ENCODE measurements at regions not wholly inside any gene's neighbourhood (a gene's known extent, or its start where the extent isn't known, plus 50 kb on each side); places are given as distances from the start of the nearest gene placed in this dataset.

GRCh38 chr9:7387840-7388239 lies 411.7 kb downstream of the DMAC1 start:
- DNase-seq = no peak

GRCh38 chr9:7382304-7382703 lies 417.3 kb downstream of the DMAC1 start:
- no peak for DNase-seq

- DNase-seq = no peak
Measured at GRCh38 chr9:7377489-7377888, 422.1 kb downstream of the DMAC1 start.

DNA sequence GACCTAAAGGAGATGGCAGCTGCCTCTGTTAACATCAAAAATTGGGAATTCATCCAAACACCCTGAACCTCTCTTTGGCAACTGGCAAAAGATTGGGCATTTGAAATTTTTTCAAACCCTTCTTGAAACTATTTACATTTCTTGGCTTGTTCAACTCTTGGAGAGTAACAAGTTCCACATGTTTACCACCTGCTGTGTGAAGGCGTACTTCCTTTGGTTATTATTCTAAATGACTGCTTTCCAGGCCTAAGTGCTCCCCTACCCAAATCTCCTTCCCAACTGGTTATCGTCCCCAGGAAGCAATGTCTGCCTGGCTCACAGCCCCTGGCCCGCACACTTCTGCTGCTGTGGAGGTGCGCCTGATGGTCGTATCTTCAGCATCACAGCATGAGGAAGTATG lies 422.7 kb downstream of the DMAC1 start:
- no peak for DNase-seq

- no peak for DNase-seq
Measured at GRCh38 chr9:7376213-7376612, 423.4 kb downstream of the DMAC1 start.

DNA sequence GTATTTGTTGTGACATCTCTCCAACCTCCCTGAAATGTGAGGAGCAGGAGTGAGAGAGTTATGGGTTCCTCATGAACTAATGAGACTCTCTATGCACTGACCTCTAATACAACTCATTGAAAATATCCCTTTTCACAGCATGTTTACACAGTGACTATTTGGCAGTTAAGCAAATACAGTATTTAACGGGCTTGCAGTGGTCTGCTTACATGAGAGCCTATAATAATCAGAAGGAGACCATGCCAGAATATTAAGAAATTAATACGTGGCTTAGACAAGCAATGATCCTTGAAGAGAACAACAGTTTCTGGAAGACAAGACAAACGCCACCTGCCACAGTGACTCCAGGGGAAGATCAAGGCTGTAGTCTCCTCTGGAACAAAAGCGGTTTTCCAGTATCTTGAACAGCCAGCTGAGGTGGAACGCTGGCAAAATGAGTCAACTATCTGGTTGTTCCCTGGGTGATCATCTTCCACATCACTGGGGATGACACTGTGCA lies 424.5 kb downstream of the DMAC1 start:
- DNase-seq = no peak

- DNase-seq = no peak
Measured at GRCh38 chr9:7370988-7371387, 428.6 kb downstream of the DMAC1 start.

DNA sequence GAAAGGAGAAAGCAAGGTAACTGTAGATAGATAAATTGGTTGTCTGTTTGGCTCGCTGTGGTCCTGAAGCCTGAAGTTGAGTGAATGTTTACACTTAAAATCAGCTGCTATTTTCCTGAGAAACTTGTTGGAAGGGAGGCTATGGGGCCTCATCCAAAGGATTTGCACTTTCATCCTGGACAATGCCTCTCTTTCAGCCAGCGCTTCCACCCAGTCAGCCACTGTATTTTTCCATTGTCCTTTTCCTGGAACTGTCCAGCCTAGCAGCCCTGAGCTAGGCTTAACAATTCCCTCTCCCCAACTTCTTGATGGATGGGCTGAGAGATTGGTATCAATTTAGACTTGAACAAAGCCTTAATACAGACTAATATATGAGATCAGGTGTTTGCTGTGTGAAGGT lies 429.2 kb downstream of the DMAC1 start:
- no peak for DNase-seq

GRCh38 chr9:7369384-7369821 lies 430.2 kb downstream of the DMAC1 start:
- no peak for DNase-seq

DNA sequence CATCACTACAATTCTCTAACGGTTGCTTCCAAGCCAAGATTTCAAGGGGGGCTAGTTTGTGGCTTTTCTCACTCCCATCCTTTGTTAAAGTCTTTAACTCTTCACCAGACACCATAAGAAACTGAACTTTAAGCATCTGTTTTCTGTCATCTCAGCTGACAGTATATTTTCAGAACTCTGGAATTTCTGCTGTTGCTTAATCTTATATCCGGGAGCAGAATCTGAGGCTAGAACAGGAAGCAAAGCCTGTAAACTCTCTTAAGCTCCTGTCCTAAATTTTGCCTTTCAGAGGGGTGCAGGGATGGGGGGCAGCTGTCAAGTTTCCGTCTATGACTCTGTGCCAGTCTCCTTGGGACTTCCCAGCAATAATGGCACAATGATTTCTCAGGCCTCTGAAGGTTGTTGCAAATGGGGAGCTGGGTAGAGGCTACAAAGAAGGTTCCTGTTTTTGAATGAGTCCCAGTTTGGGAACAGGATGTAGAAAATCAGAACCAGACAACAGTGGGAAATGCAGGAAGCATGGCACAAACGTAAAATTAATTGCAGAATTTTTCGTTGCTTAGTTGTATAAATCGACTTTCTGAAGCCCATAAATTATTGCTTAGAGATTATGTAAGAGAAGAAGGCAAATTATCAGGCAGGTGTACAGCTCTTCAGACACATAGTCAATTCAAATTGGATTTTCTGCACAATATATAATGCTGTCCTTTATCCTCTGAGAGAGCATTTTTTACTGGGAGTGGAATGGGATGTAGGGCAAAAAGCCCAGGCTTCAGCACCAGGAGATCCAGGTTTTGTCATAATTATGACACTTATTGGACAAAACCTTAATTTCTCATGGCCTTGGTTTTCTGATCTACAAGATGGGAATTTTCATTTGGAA lies 430.9 kb downstream of the DMAC1 start:
- DNase-seq = no peak

DNA sequence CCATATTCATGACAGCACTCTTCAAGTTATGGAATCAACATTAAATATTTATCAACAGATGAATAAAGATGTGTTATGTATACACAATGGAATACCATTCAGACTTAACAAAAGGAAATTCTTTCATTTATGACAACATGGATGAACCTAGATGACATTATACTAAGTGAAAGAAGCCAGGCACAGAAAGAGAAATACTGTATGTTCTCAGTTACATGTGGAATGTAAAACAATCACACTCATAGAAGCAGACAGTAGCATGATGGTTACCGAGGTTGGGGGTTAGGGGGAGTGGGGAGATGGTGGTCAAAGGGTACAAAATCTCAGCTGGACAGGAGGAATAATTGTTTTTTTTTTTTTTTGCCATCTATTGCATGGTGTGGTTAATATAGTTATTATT lies 431.9 kb downstream of the DMAC1 start:
- DNase-seq = no peak

- DNase-seq = no peak
Measured at GRCh38 chr9:7366121-7366520, 433.5 kb downstream of the DMAC1 start.

- DNase-seq = no peak
Measured at GRCh38 chr9:7363777-7364477, 435.7 kb downstream of the DMAC1 start.

GRCh38 chr9:7360513-7360912 lies 439.1 kb downstream of the DMAC1 start:
- DNase-seq = no peak

GRCh38 chr9:7358876-7359275 lies 440.7 kb downstream of the DMAC1 start:
- no peak for DNase-seq

DNA sequence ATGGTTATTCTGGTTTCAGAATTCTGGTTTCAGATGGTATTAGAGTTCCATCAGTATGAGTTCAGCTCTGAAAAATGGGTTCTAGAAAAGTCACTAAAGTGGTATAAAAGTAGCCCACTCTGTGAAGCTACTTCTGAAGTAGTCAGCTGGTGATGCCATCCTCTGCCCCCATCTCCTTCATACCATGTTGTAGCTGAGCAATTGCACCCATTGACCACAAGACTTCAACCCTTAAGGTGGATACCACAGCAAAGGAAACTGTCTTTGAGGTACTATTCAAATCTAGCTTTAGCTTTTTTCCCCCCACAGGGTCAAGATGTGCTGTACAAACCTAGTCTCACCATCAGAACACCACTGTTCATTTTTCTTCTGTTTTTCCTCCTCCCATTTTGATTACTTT lies 444.9 kb downstream of the DMAC1 start:
- DNase-seq = no peak

DNA sequence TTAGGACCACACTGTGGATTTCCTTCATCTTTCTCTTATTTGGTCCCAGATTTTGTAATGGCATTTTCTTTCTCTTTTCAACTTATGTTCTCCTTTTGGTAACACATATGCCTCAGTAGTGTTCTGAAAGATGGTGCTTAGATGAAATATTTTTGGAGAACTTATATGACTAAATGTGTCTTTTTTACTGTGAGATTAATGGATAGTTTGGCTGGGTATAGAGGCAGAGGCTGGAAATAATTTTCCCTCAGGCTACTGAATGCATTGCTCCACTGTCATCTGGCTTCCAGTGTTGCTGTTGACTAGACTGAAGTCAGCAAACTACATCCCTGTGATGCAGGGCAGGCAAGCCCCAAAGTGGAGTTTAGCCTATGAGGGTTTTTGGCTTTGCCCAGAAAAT lies 450.9 kb downstream of the DMAC1 start:
- no peak for DNase-seq

DNA sequence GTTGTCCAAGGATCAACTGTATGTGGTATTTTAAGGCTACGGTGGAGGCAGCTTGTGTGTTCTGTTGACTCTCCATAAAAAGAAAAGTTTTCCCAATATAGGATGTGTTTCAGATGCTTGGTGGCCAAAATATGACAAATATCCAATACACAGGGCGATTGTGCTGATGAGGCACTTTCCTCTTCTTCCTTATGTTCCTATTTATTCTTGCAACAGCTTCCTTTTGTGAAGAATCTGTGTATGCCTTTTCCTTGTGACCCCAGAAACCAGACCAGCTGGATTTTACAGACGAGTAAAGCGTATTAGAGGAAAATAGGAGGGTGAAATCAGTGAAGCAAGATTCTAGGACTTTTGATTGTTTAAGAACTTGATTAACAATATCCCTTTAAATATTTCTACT lies 452.0 kb downstream of the DMAC1 start:
- DNase-seq = no peak

- no peak for DNase-seq
Measured at GRCh38 chr9:7346144-7346543, 453.4 kb downstream of the DMAC1 start.

- no peak for DNase-seq
Measured at GRCh38 chr9:7342736-7343135, 456.8 kb downstream of the DMAC1 start.

DNA sequence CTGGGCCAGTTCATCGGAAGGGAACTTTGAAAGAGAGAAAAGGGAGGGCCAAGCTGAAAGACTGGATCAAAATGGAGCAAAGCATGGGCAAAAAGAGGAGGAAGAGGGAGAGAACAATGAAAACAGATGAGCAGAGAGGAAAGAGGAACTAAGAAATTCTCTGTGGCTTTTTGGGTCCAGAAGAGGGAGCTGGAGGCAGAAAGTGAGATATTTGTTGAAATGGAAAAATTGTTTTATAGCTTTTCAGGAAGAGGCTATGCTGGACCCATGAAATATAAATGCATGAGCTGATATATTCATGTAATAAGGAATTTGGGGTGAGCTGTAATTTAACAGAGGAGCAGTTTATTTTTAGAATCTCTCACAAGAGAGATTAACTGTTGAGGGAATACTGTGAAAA lies 457.3 kb downstream of the DMAC1 start:
- DNase-seq = no peak

DNA sequence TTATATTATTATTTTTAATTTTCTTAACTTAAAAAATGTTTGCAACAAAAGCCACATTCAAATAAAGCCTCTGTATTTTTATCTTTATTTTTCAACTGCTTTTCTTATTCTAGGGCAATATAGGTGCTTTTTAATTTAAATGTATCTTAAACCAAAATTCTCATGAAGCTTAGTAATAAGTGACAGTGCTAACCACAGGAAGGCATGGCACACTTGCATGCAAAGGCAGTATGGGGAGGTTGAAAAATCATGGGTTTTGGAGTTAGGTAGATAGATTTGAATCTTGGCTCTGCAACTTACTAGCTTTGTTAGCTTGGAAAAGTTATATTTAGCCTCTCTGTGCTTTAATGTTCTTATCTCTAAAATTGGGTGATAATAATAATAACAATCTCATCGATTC lies 458.0 kb downstream of the DMAC1 start:
- DNase-seq = no peak

DNA sequence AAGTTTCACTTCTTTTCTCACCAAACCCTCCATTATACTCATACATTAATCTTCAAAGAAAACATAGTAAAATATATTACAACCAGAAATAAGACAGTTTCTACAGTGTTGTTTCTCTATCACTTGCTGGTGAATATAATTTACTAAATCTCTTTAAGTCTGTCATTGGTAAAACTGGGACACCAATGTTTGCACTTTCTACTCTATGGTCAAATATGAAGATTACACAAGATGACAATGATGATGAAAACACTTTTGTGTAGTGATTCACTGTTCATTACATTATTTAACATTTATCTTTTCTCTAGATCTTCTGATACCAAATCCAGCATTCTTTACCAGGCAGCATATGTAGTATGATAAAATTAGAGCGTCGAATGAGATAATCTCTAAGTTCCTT lies 459.1 kb downstream of the DMAC1 start:
- no peak for DNase-seq

DNA sequence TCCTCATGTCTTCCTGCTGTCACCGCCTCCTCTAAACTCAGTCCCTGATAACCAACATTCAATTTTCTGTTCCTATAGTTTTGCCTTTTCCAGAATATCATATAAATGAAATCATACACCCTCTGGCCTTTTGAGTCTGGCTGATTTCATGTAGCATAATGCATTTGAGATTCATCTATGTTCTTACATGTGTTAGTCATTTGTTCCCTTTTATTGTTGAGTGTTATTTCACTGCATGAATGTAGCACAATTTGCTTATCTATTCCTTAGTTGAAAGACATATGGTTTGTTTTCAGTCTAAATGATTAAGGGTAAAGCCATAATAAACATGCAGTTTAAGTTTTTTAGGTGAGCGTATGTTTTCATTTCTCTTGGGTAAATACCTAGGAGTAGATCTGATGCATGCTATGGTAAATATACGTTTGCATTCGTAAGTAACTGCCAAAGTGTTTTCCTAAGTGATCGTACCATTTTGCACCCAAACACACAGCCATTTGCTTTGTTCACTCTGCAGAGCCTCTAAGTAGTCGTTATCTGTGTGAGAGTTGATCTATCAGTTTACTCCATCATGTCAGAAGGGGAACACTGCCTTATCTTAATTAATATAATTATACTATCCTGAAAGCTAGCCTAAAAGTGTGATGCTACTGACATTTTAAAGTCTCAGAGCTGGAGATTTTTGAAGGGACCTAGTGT lies 460.8 kb downstream of the DMAC1 start:
- no peak for DNase-seq
